Hepatocyte (in vitro differentiated cells): ENCODE measurements at regions not wholly inside any gene's neighbourhood (a gene's known extent, or its start where the extent isn't known, plus 50 kb on each side); places are given as distances from the start of the nearest gene placed in this dataset.
"Not testable (repeated sequence)": the region's sequence is repeated elsewhere in the genome, so short reads cannot be mapped to it uniquely, and the experiment has no call there.

Experiments used
- DNase-seq: peaks from one replicate; pipeline ENCODE4 v3.0.0-alpha.2; 2016; ENCODE audit warnings: low spot score
- H2AFZ ChIP-seq: fragments of 200-600 bp; sonication (generic); 2 replicates; pipeline ENCODE4 v1.6.0; 2016; ENCODE audit warnings: antibody characterized with exemption, mild to moderate bottlenecking
- H3K27ac ChIP-seq: fragments of 200-600 bp; sonication (generic); 2 replicates; pipeline ENCODE4 v1.5.1; 2016; ENCODE audit warnings: mild to moderate bottlenecking
- H3K27me3 ChIP-seq: fragments of 200-600 bp; sonication (generic); 2 replicates; pipeline ENCODE4 v1.6.1; 2016
- H3K36me3 ChIP-seq: fragments of 200-600 bp; sonication (generic); replicated peaks from 2 replicates; pipeline ENCODE4 v1.5.1; 2016; ENCODE audit warnings: low read depth; ENCODE audit not compliant: insufficient read depth
- H3K4me1 ChIP-seq: fragments of 200-600 bp; sonication (generic); 2 replicates; pipeline ENCODE4 v1.5.1; 2016; ENCODE audit warnings: mild to moderate bottlenecking, moderate library complexity; ENCODE audit not compliant: insufficient read depth
- H3K4me2 ChIP-seq: fragments of 200-600 bp; sonication (generic); 2 replicates; pipeline ENCODE4 v1.6.0; 2016
- H3K4me3 ChIP-seq: fragments of 200-600 bp; sonication (generic); 2 replicates; pipeline ENCODE4 v1.5.1; 2016; ENCODE audit warnings: mild to moderate bottlenecking
- H3K79me2 ChIP-seq: fragments of 200-600 bp; sonication (generic); 2 replicates; pipeline ENCODE4 v1.6.0; 2017; ENCODE audit warnings: mild to moderate bottlenecking
- H3K9me2 ChIP-seq: fragments of 200-600 bp; sonication (generic); replicated peaks from 2 replicates; pipeline ENCODE4 v1.6.0; 2017; ENCODE audit warnings: mild to moderate bottlenecking; ENCODE audit not compliant: insufficient read depth
- H3K9me3 ChIP-seq: fragments of 200-600 bp; sonication (generic); 2 replicates; pipeline ENCODE4 v1.5.1; 2016; ENCODE audit warnings: low read depth, mild to moderate bottlenecking
- H4K20me1 ChIP-seq: fragments of 200-600 bp; sonication (generic); 2 replicates; pipeline ENCODE4 v1.6.0; 2016; ENCODE audit warnings: mild to moderate bottlenecking; ENCODE audit not compliant: insufficient read depth, poor library complexity, severe bottlenecking
- EZH2 ChIP-seq: fragments of 200-600 bp; sonication (generic); IDR thresholded peaks from 2 replicates; pipeline ENCODE4 v1.6.1; 2016; ENCODE audit warnings: antibody characterized with exemption, mild to moderate bottlenecking, borderline replicate concordance
- EZH2phosphoT487 ChIP-seq: fragments of 200-600 bp; sonication (generic); IDR thresholded peaks from one replicate; pipeline ENCODE4 v1.6.1; 2018; ENCODE audit warnings: antibody characterized with exemption, mild to moderate bottlenecking, low read depth, moderate library complexity; ENCODE audit not compliant: unreplicated experiment, severe bottlenecking
- WGBS: methylation state at CpG from one replicate; pipeline ENCODE4 v1.1.6; 2016; ENCODE audit warnings: low lambda C conversion rate; ENCODE audit errors: missing lambda C conversion rate; 5-methylcytosine and 5-hydroxymethylcytosine counted together
- TF ChIP-seq, protein P1 (sequence below): fragments of 200-600 bp; sonication (generic); IDR thresholded peaks from 2 replicates; pipeline ENCODE4 v1.5.1; 2016; ENCODE audit warnings: antibody characterized with exemption, mild to moderate bottlenecking; ENCODE audit not compliant: poor library complexity

- Histone ChIP-seq H3K4me1 (peaks cover 18% of the 10 kb centered on the region), H3K36me3 (no peaks in the 10 kb centered on the region), H3K4me2 (peak overlapping the region; percentile 25), H3K27ac (peak overlapping the region; percentile 67), H2AFZ (no peak overlapping the region), H3K9me2 (no peaks in the 10 kb centered on the region), H3K79me2 (no peaks in the 10 kb centered on the region), H4K20me1 (no peaks in the 10 kb centered on the region), H3K4me3 (no peak overlapping the region), H3K27me3 (no peaks in the 10 kb centered on the region), H3K9me3 (no peaks in the 10 kb centered on the region)
- WGBS, result 61% methylated on average over 11 of the region's 11 CpGs
- TF ChIP-seq EZH2phosphoT487 (no peak), EZH2 (no peak)
- TF ChIP-seq, protein P1, sequence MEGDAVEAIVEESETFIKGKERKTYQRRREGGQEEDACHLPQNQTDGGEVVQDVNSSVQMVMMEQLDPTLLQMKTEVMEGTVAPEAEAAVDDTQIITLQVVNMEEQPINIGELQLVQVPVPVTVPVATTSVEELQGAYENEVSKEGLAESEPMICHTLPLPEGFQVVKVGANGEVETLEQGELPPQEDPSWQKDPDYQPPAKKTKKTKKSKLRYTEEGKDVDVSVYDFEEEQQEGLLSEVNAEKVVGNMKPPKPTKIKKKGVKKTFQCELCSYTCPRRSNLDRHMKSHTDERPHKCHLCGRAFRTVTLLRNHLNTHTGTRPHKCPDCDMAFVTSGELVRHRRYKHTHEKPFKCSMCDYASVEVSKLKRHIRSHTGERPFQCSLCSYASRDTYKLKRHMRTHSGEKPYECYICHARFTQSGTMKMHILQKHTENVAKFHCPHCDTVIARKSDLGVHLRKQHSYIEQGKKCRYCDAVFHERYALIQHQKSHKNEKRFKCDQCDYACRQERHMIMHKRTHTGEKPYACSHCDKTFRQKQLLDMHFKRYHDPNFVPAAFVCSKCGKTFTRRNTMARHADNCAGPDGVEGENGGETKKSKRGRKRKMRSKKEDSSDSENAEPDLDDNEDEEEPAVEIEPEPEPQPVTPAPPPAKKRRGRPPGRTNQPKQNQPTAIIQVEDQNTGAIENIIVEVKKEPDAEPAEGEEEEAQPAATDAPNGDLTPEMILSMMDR, result no peak
- peak; percentile 38 for DNase-seq
Measured at GRCh38 chr5:91311697-91312501, 71.2 kb downstream of the ARRDC3 start.

DNA sequence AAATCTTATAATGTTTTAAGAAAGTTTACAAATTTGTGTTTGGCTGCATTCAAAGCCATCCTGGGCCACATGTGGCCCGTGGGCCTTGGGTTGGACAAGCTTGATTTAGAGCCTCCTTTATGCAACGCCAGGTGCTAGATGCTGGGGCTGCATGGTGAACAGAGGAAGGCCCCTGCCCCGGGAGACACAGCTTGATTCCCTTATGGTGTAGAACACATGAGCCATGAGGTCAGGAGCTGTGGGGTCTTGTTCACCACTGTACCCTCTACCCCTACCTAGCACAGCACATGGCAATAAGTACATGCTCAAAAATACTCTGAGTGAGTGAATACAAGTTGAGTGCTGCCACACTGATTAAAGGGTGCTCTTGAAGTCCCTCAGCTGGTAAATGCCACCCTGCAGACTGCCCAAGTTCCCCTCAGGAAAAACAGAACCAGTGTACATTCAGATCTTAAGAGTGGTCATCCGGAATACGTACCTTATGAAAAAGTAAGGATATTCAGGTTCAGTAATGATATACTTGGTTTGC, 71.9 kb downstream of the ARRDC3 start:
- WGBS, result 94% methylated on average over 5 of the region's 5 CpGs
- no peak overlapping the region for H3K4me2 ChIP-seq

DNA sequence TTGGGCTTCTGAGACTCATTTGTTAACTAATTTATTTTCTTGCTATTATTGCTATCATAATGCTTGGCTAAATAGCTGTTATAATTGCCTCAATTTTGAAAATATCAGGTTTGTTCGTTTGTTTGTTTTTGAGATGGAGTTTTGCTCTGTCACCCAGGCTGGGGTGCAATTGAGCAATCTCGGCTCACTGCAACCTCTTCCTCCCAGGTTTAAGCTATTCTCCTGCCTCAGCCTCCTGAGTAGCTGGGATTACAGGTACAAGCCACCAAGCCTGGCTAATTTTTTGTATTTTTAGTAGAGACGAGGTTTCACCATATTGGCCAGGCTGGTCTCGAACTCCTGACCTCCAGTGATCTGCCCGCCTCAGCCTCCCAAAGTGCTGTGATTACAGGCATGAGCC, 75.0 kb downstream of the ARRDC3 start:
- not testable (repeated sequence) for H4K20me1 ChIP-seq, H3K4me2 ChIP-seq, H3K27me3 ChIP-seq, H3K27ac ChIP-seq, DNase-seq, H3K9me3 ChIP-seq, H3K4me3 ChIP-seq, H3K9me2 ChIP-seq, H2AFZ ChIP-seq, H3K79me2 ChIP-seq, H3K36me3 ChIP-seq
- WGBS, result 91% methylated on average over 5 of the region's 5 CpGs
- peaks cover 13% of the 10 kb centered on the region for H3K4me1 ChIP-seq

More for the DNA sequence above, 71.9 kb downstream of the ARRDC3 start:
- H3K4me1 ChIP-seq, result peaks cover 18% of the 10 kb centered on the region
- H2AFZ ChIP-seq, result no peak overlapping the region
- no peak overlapping the region for H3K4me3 ChIP-seq
- H3K27ac ChIP-seq, result peak overlapping the region; percentile 67
- DNase-seq, result no peak
- no peaks in the 10 kb centered on the region for H3K9me2 ChIP-seq
- H4K20me1 ChIP-seq, result no peaks in the 10 kb centered on the region
- no peaks in the 10 kb centered on the region for H3K27me3 ChIP-seq
- H3K79me2 ChIP-seq, result no peaks in the 10 kb centered on the region
- no peaks in the 10 kb centered on the region for H3K9me3 ChIP-seq
- TF ChIP-seq EZH2 (no peak), EZH2phosphoT487 (no peak)
- TF ChIP-seq, protein P1, result no peak
- H3K36me3 ChIP-seq, result no peaks in the 10 kb centered on the region

DNA sequence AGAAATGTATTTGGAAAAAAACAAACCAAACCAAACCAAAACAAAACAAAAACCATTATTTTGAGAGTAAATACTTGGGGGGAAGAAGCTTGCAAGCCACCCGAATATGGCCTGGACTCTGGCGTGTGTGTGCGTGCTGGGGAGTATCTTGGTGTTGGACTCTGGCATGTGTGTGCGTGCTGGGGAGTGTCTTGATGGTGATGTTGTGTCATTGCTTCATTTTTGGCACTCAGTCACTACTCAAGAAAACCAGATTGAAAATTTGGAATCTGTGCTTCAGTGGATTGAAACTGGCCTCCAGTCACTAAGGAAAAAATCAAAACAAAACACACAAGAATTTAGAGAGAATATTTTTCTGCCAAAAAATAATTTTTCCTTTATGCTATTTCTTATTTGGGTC, 76.1 kb downstream of the ARRDC3 start:
- DNase-seq, result no peak
- Histone ChIP-seq H3K4me2 (no peak overlapping the region), H3K36me3 (no peaks in the 10 kb centered on the region), H3K9me2 (no peaks in the 10 kb centered on the region), H3K79me2 (no peaks in the 10 kb centered on the region), H3K27ac (no peak overlapping the region), H3K9me3 (no peaks in the 10 kb centered on the region), H2AFZ (no peak overlapping the region), H4K20me1 (no peaks in the 10 kb centered on the region), H3K4me3 (no peak overlapping the region), H3K4me1 (peaks cover 7% of the 10 kb centered on the region), H3K27me3 (no peaks in the 10 kb centered on the region)
- TF ChIP-seq EZH2phosphoT487, result no peak
- TF ChIP-seq EZH2, result no peak
- TF ChIP-seq, protein P1, result no peak
- 94% methylated on average over 4 of the region's 4 CpGs for WGBS
